NB4 (cell line): ENCODE measurements at regions not wholly inside any gene's neighbourhood (a gene's known extent, or its start where the extent isn't known, plus 50 kb on each side); places are given as distances from the start of the nearest gene placed in this dataset.

Source experiments
- DNase-seq: peaks from one replicate; pipeline ENCODE4 v3.0.0; 2010; ENCODE audit warnings: low read depth
- H3K4me3 ChIP-seq: one replicate; pipeline ENCODE4 v1.5.1; 2011; ENCODE audit warnings: mild to moderate bottlenecking, low read depth, low read length, moderate library complexity
- CTCF ChIP-seq: IDR thresholded peaks from one replicate; pipeline ENCODE4 v1.5.1; 2012; ENCODE audit warnings: low read depth, low read length
- MAX ChIP-seq: IDR thresholded peaks from 2 replicates; pipeline ENCODE4 v1.6.1; 2011; ENCODE audit warnings: low read depth, low read length
- MYC ChIP-seq: IDR thresholded peaks from 2 replicates; pipeline ENCODE4 v1.6.1; 2011; ENCODE audit warnings: low read depth, low read length
- POLR2A ChIP-seq: IDR thresholded peaks from 2 replicates; pipeline ENCODE4 v1.6.1; 2011; ENCODE audit warnings: mild to moderate bottlenecking; ENCODE audit not compliant: insufficient read length; ENCODE audit errors: extremely low read depth

GRCh38 chr4:72679666-72680065 lies 110.6 kb upstream of the ADAMTS3 start:
- H3K4me3 ChIP-seq, result no peak overlapping the region
- no peak for TF ChIP-seq CTCF
- no peak for TF ChIP-seq MAX
- TF ChIP-seq MYC, result no peak
- TF ChIP-seq POLR2A, result no peak
- DNase-seq, result no peak

GRCh38 chr4:72677886-72678285 lies 108.9 kb upstream of the ADAMTS3 start:
- no peak overlapping the region for H3K4me3 ChIP-seq
- no peak for DNase-seq
- TF ChIP-seq POLR2A (no peak), MYC (no peak), CTCF (no peak), MAX (no peak)

GRCh38 chr4:72677265-72677664 lies 108.2 kb upstream of the ADAMTS3 start:
- H3K4me3 ChIP-seq, result no peak overlapping the region
- no peak for DNase-seq
- TF ChIP-seq MAX, result no peak
- TF ChIP-seq CTCF, result no peak
- TF ChIP-seq MYC, result no peak
- no peak for TF ChIP-seq POLR2A

GRCh38 chr4:72671980-72672379 lies 103.0 kb upstream of the ADAMTS3 start:
- no peak for DNase-seq
- TF ChIP-seq MYC (no peak), CTCF (no peak), POLR2A (no peak), MAX (no peak)
- H3K4me3 ChIP-seq, result no peak overlapping the region

GRCh38 chr4:72670521-72670920 lies 101.5 kb upstream of the ADAMTS3 start:
- H3K4me3 ChIP-seq, result no peak overlapping the region
- DNase-seq, result no peak
- no peak for TF ChIP-seq MAX
- no peak for TF ChIP-seq POLR2A
- TF ChIP-seq CTCF, result no peak

- no peak overlapping the region for H3K4me3 ChIP-seq
These were observed 97.9 kb upstream of the ADAMTS3 start for GRCh38 chr4:72666910-72667309.

More at GRCh38 chr4:72666910-72667309, 97.9 kb upstream of the ADAMTS3 start:
- no peak for DNase-seq
- TF ChIP-seq CTCF (no peak), POLR2A (no peak), MYC (no peak), MAX (no peak)
